ENCODE measurements at regions not wholly inside any gene's neighbourhood (a gene's known extent, or its start where the extent isn't known, plus 50 kb on each side); places are given as distances from the start of the nearest gene placed in this dataset.
A peak's percentile ranks its signal among the peaks of the same experiment; 100 is the strongest.
"Not testable (repeated sequence)": the region's sequence is repeated elsewhere in the genome, so short reads cannot be mapped to it uniquely, and the experiment has no call there.

DNA sequence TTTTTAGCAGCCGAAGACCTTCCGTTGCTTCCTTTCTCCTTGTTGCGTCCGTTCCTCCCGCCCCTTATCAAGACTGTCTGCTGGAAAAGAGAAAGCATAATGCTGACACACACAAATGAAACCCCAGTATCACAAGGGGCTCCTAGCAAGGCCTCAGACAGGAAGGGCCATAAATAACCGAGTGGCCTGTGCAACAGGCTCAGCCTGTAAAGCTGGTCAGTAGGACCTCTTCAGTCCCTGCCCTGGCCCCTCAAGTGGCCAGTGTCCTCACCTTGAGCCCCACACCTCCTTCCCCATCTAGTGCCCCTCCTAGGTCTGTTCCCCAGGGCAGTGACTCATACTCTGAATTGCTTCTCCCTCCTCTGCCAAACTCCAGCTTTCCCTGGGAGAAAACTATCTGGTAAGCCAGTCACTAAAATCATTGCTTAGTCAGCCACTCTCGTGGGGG is 174.6 kb upstream of the IL12B start:
- no peak for DNase-seq

DNA sequence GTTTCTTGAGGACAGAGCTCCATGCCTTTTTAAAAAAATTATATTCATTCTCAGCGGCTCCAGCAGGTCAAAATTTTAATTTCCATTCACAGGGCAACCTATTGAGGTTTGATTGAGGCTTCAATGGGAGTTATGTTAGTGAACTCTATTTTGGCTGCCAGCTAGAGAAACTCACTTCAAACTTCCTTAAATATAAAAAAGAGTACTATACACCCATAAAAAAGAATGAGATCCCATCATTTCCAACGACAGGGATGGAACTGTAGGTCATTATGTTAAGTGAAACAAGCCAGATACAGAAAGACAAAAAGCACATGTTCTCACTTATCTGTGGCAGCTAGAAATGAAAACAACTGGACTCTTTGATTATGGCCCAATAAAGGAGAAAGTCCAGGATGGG is 176.8 kb upstream of the IL12B start:
- no peak for DNase-seq

DNA sequence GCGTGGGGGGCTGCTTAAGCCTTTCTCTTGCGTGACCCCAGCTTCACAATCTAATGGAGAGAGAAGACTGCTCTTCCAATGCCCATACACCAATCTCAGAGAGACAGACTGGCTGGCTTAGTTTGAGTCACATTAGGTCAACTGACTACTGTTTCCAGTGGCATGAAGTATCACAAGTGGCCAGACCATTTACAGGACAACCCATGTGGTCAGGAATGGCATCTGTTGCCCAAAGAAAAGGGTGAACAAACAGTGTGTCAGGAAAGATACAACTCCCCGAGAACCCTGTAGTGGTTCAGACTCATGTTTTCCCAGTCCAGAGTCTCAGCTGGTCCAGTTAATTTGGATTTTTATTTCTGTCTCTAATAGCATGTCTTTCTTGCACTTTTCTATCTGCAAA is 177.4 kb upstream of the IL12B start:
- no peak for DNase-seq

DNA sequence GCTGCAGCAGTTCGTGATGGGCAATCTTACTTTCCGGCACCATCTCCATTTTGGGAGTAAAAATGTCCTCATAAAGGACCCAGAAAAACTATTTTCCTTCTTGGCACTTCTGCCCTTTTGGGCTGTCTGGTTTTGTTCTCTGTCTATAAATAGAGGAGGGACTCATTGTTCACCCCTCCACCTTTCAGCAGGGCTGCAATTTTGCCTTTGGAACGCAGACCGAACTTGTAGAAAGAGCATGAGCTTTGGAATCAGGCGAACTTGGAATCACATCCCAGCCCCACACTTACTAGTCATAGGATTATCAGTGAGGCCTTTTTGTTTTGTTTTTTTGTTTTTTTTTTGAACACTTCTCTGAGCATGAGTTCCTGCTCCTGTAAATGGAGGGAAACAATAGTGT is 178.1 kb upstream of the IL12B start:
- DNase-seq: no peak

- DNase-seq: no peak
Measured at GRCh38 chr5:159509002-159509660, 178.8 kb upstream of the IL12B start.

DNA sequence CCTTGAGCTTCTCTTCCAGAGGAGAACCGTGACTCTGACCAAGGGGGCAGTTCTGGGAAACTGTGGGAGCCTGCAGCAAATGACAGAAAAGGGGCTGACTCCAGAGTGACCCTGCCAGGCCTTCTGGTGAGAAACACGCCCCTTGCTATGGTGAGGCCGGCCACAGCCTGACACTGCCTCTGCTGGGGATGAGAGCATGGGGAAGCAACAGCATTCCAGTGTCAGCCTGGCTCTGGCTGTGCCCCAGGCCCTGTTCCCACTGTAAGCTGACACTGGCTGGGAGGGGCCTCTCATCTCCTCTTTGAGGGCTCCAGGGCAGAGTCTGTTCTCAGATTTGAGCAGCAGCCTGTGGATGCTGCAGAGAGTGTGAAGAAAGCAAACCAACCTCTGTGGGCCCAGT is 180.0 kb upstream of the IL12B start:
- no peak for DNase-seq

- DNase-seq: no peak
Measured at GRCh38 chr5:159511570-159511969, 181.3 kb upstream of the IL12B start.

DNA sequence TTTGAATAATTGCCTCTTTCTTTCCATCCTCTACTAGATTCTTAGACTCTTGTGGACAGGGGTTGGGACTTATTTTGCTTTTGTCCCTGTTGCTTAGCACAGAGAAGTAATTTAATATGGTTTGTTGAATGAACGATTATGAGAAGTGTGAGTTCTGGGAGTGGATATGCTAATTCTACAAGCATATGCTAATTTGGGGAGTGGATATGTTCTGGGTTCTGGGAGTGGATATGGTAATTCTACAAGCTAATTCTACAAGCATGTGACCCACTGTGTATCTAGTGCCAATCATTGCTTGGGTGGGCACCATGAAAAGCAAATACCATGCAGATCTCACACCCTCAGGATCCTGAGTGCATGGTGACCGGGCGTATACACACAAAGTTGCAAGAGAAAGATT is 181.8 kb upstream of the IL12B start:
- DNase-seq: no peak

DNA sequence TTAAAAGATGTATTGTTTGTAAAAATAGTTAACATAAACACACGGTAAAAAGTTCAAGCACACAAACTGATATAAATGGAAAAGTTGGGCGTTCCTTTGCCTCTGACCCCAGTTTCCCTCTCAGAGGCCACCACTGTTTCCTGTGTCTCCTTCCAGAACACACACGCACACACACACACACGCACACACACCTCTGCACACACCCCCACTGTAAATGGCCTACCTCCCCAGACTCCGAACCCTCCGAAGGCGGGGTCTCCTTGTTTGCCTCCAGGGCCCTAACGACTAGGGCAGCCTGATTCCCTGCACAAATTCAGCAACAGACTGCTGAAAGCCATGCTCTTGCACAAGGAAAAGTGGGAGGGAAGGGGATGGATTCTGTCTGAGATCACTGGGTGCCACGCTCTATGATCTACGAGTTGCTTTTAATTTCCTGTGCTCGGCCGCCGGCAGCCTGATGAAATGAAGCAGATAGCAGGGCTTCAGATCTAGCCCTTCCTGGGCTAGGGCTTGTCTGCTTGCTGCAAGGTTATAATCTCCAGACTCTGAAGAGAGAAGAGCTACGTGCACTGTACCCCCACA is 184.0 kb upstream of the IL12B start:
- DNase-seq: no peak

DNA sequence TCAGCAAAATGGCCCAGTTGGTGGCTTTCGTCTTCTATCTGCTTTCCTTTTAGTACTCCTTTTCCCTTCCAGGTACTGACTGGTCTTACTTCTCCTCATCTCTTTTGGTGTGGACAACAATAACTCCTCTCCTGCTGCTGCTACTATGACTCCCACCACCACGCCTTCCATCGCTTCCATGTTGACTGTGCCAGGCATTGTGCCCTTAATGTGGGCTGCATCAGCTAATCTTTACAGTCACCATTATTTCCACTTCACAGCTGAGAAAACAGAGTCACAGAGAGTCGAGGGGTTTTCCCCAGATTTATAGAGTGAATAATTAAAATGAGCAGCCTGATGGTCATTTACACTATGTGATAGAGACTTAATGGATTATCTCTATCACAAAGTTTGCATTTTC is 184.9 kb upstream of the IL12B start:
- no peak for DNase-seq

DNA sequence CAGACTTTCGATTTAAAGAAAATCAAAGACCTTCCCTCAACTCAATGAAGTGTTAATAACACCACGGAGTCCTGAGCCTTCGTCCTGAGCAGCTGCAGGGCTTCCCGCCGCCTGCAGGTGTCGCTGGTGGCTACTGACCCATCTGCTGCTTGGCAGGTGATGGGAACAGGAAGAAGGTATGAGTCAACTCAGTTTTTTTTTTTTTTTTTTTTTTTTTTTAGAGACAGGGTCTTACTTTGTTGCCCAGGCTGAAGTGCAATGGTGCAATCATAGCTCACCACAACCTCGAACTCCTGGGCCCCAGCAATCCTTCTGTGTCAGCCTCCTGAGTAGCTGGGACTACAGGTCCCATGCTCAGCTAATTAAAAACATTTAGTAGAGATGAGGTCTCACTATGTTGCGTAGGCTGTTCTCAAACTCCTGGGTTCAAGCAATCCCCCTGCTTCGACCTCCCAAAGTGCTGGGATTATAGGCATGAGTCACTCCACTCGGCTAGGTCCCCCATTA is 185.7 kb upstream of the IL12B start:
- DNase-seq: peak; percentile 62 to 81

GRCh38 chr5:159518371-159518770 is 188.1 kb upstream of the IL12B start:
- DNase-seq: no peak

GRCh38 chr5:159519365-159519764 is 189.1 kb upstream of the IL12B start:
- no peak for DNase-seq

DNA sequence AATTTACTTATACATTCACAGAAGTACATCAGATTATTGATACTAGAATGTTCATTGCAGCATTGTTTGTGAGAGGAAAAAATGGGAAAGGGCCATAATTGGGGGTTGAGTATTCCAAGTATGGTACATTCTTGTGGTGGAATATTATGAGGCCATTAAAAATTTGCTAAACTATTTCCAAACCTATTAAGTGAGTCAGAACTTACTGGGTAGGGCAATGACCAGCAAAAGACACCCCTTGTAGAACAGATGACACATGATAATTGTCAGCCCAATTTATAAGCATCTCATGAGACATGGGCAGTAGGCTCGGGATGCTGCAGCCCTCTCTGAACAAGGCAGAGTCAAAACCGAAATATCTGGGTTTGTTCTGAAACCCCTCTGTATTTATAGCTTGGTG is 192.6 kb upstream of the IL12B start:
- no peak for DNase-seq

GRCh38 chr5:159524279-159524678 is 194.0 kb upstream of the IL12B start:
- DNase-seq: not testable (repeated sequence)

DNA sequence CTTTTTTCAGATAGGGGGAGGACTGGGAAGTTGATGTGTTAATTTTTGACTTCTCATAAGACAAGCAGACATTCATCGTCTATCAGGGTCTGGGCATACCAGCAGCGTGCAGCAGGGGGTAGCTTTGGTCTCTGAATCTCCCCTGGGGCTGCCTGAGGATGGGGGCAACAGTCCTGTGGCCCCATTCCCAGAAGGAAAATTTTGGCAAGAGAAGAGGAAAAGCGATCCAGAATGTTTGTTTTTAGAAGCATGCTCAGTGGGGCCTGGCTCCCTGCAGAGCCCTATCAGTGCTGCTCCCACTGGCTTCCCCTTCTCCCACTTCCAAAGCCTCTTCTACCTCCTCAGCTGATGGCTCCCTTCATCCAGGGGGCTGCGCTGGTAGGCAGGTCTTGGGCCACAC is 194.8 kb upstream of the IL12B start:
- DNase-seq: no peak

- no peak for DNase-seq
Measured at GRCh38 chr5:159527546-159528254, 197.4 kb upstream of the IL12B start.

DNA sequence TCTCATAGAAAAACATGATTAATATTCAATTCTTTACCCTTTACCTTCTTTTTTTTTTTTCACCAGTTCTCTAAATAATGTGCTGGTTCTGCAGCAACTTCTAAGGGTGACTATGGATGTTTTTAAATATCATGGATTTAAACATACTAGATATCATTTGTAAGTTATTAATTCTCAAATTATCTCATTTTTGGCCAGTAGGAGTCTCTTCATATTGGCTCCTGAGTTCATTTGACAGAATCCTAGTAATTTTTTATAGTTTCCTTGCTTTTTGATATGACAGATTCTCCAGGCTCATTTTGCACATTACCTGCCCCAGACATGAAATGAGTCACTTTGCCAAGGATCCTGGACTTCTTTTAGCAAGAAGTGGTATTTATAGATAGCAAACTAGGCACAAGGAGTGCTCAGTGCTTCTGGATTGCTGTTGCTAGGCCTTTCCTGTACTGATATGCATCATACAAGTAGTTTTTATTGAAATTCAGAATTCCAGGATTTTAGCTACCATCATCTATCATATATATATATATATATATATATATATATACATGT is 201.3 kb upstream of the IL12B start:
- no peak for DNase-seq

DNA sequence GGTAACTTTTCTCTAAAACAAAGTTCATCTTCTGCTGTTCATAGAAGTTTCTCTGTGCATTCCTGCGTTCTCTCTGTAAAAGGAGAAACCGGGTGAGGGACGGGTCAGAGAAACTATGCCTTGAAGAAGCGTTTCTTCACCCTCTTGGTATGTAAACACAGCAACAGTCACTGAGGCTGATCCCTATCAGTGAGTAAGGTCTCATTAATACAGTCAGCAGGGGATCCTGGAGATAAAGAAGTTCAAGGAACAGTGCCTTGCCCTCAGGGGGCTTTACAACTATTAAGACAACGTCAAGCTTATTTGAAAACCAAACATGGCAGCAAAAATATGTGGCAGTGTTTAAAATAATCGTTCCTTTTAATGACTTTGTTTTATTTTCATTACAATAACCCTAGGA is 202.9 kb upstream of the IL12B start:
- DNase-seq: no peak

GRCh38 chr5:159536166-159536565 is 205.9 kb upstream of the IL12B start:
- DNase-seq: no peak

DNA sequence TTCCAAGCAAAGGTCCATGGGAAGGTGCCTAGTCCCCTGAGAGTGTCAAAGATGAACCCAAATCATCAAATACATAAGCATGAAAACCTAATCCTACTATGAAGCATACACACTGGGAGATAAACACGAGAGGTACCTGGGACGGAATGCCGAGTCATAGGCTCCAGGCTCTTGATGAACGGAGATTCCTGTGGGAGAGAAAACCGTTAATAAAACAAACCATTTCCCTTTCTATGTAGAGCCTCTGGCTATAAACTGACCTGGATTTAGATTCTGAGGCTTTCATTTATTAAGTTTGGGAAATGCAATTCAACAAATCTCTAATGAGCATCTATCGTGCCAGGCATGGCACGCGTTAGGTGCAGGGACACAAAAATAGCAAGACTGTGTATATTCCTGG is 206.4 kb upstream of the IL12B start:
- no peak for DNase-seq

GRCh38 chr5:159539678-159540077 is 209.4 kb upstream of the IL12B start:
- no peak for DNase-seq

- no peak for DNase-seq
Measured at GRCh38 chr5:159543326-159543725, 213.0 kb upstream of the IL12B start.

GRCh38 chr5:159545156-159545555 is 214.9 kb upstream of the IL12B start:
- no peak for DNase-seq
